ENCODE measurements at regions not wholly inside any gene's neighbourhood (a gene's known extent, or its start where the extent isn't known, plus 50 kb on each side); places are given as distances from the start of the nearest gene placed in this dataset.

- TF ChIP-seq EZH2phosphoT487 (IDR thresholded peaks at IDR 0.05; ENCODE audit: borderline replicate concordance) (no peak), CTCF (conservative IDR thresholded peaks at IDR 0.05; ENCODE audit: low read length) (no peak)
Observed at GRCh38 chr1:64323054-64323453, 119.6 kb downstream of the UBE2U start.
